ENCODE measurements at regions not wholly inside any gene's neighbourhood (a gene's known extent, or its start where the extent isn't known, plus 50 kb on each side); places are given as distances from the start of the nearest gene placed in this dataset.

- TF ChIP-seq CTCF (IDR thresholded peaks at IDR 0.05; ENCODE audit: control insufficient read depth, extremely low read depth, insufficient read depth), result no peak
- no peak for DNase-seq (ENCODE audit: low read depth)
- no peak overlapping the region for H3K4me3 ChIP-seq (ENCODE audit: low read depth, low read length)
Measured at GRCh38 chr15:99921101-99921500, 187.9 kb upstream of the LYSMD4 start.

GRCh38 chr15:99918072-99918471 lies 184.8 kb upstream of the LYSMD4 start:
- no peak for DNase-seq (ENCODE audit: low read depth)
- H3K4me3 ChIP-seq (ENCODE audit: low read depth, low read length), result no peak overlapping the region
- TF ChIP-seq CTCF (IDR thresholded peaks at IDR 0.05; ENCODE audit: control insufficient read depth, extremely low read depth, insufficient read depth), result no peak

DNA sequence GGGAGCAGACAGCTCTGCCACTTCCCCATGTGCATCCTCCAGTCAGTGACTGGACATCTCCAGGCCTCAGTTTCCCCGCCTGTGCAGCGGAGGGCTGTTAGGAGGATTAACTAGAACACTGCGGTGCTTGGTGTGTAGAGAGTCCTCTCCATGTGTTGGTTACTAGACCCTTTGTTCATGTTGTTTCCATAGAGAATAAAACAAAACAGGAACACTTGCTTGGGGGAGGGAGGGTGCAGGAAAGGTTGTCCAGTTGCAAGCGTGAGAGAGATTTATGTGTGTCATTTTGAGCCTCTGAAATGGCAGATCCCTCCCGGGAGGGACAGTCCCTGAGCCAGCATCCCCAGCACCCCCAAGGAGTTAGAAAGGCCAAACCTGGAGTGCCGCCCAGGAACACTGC lies 184.0 kb upstream of the LYSMD4 start:
- H3K4me3 ChIP-seq (ENCODE audit: low read depth, low read length), result no peak overlapping the region
- no peak for DNase-seq (ENCODE audit: low read depth)
- TF ChIP-seq CTCF (IDR thresholded peaks at IDR 0.05; ENCODE audit: control insufficient read depth, extremely low read depth, insufficient read depth), result no peak

DNA sequence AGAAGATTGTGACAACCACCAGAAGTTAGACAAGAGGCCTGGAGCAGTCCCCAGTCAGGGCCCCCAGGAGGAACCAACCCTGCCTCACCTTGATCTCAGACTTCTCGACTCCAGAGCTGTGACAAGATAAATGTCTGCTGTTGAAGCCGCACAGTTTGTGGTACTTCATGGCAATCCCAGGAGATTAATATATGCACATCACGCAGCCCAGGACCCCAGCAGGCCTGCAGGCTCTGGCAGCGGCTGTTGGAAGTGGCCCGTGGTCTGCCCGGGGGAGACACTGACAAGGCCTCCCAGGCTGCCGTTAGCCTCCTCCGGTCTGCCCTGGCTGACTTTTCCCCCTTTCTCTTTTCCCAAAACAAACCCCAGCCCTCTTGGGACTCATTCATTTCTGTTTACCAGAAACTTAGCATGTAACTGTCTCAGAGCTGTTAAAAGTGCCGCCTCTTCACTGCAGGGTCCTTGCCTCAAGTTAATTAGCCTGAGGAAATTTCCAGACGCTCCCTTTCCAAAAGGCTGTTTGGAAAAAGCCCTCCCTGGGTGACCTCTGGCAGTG lies 183.5 kb upstream of the LYSMD4 start:
- no peak overlapping the region for H3K4me3 ChIP-seq (ENCODE audit: low read depth, low read length)
- TF ChIP-seq CTCF (IDR thresholded peaks at IDR 0.05; ENCODE audit: control insufficient read depth, extremely low read depth, insufficient read depth), result no peak
- DNase-seq (ENCODE audit: low read depth), result no peak

GRCh38 chr15:99914723-99915122 lies 181.5 kb upstream of the LYSMD4 start:
- no peak overlapping the region for H3K4me3 ChIP-seq (ENCODE audit: low read depth, low read length)
- no peak for DNase-seq (ENCODE audit: low read depth)
- no peak for TF ChIP-seq CTCF (IDR thresholded peaks at IDR 0.05; ENCODE audit: control insufficient read depth, extremely low read depth, insufficient read depth)

GRCh38 chr15:99911816-99912215 lies 178.6 kb upstream of the LYSMD4 start:
- DNase-seq (ENCODE audit: low read depth), result no peak
- no peak for TF ChIP-seq CTCF (IDR thresholded peaks at IDR 0.05; ENCODE audit: control insufficient read depth, extremely low read depth, insufficient read depth)
- no peak overlapping the region for H3K4me3 ChIP-seq (ENCODE audit: low read depth, low read length)

DNA sequence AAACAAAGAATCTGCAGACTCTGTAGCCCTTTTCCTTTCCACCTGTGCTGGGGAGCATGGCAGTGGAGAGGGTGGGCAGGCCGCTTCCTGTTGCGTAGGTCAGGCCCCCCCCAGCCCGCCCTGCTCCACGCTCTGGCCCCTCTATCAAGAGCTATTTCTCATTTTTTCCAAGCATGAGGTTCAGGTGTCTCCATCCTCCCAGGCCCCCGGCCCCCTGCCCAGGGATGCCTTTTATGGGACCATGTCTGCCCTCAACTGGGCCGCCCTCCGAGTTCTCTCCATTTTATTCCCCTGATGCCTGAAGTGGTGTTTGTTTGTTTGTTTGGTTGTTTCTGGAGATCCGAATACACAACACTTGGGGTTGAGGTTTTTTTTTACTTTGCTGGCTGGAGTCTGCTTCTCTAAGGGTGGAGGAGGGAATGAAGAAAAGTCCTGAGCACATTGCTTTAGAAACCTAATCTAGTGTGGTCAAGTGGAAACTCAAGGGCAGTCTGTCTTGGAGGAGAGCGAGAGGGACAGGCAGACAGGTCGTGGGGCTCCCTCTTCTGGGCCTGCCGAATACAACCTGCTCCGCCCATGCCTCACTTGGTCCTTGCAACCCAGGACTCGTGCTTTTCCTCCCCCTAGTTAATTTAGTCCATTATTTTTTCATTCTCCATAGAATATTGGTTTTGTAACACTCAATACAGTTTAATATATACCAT lies 176.5 kb upstream of the LYSMD4 start:
- TF ChIP-seq CTCF (IDR thresholded peaks at IDR 0.05; ENCODE audit: control insufficient read depth, extremely low read depth, insufficient read depth), result peak; percentile 91
- peak; percentile 23 for DNase-seq (ENCODE audit: low read depth)
- no peak overlapping the region for H3K4me3 ChIP-seq (ENCODE audit: low read depth, low read length)
